NCI-H526 (cell line): ENCODE measurements at regions not wholly inside any gene's neighbourhood (a gene's known extent, or its start where the extent isn't known, plus 50 kb on each side); places are given as distances from the start of the nearest gene placed in this dataset.

Experiments
- DNase-seq, 2 experiments: peaks; one replicate each; lab custom pipeline; 2025; lab: John Stamatoyannopoulos, UW

GRCh38 chr2:23198316-23199114 lies 186.5 kb upstream of the KLHL29 start:
- DNase-seq: no peak

- peak; percentile 0 to 66 for DNase-seq
These were observed 185.7 kb upstream of the KLHL29 start for GRCh38 chr2:23199115-23199918.

GRCh38 chr2:23200068-23200786 lies 184.8 kb upstream of the KLHL29 start:
- no peak for DNase-seq

GRCh38 chr2:23200787-23201114 lies 184.2 kb upstream of the KLHL29 start:
- DNase-seq: no peak

GRCh38 chr2:23203383-23203782 lies 181.6 kb upstream of the KLHL29 start:
- DNase-seq: no peak

- no peak for DNase-seq
These were observed 180.2 kb upstream of the KLHL29 start for GRCh38 chr2:23204685-23205242.

GRCh38 chr2:23206650-23207049 lies 178.3 kb upstream of the KLHL29 start:
- no peak for DNase-seq

- no peak for DNase-seq
These were observed 177.1 kb upstream of the KLHL29 start for GRCh38 chr2:23207871-23208270.

GRCh38 chr2:23208339-23208738 lies 176.6 kb upstream of the KLHL29 start:
- no peak for DNase-seq

- DNase-seq: no peak
These were observed 175.9 kb upstream of the KLHL29 start for GRCh38 chr2:23209059-23209458.

- no peak for DNase-seq
These were observed 172.9 kb upstream of the KLHL29 start for GRCh38 chr2:23211987-23212583.

GRCh38 chr2:23213196-23213595 lies 171.8 kb upstream of the KLHL29 start:
- DNase-seq: no peak

- no peak for DNase-seq
These were observed 170.0 kb upstream of the KLHL29 start for GRCh38 chr2:23215016-23215415.

- DNase-seq: no peak
These were observed 165.3 kb upstream of the KLHL29 start for GRCh38 chr2:23219666-23220065.

- DNase-seq: no peak
These were observed 164.4 kb upstream of the KLHL29 start for GRCh38 chr2:23220513-23221094.

- no peak for DNase-seq
These were observed 163.7 kb upstream of the KLHL29 start for GRCh38 chr2:23221236-23221635.

- DNase-seq: no peak
These were observed 163.1 kb upstream of the KLHL29 start for GRCh38 chr2:23221901-23222300.

- DNase-seq: peak in 1 of 2 experiments; percentile 32
These were observed 154.1 kb upstream of the KLHL29 start for GRCh38 chr2:23230885-23231284.

GRCh38 chr2:23231865-23232264 lies 153.1 kb upstream of the KLHL29 start:
- DNase-seq: no peak

GRCh38 chr2:23235292-23235691 lies 149.7 kb upstream of the KLHL29 start:
- DNase-seq: no peak

- DNase-seq: no peak
These were observed 149.2 kb upstream of the KLHL29 start for GRCh38 chr2:23235736-23236135.

GRCh38 chr2:23237147-23237546 lies 147.8 kb upstream of the KLHL29 start:
- no peak for DNase-seq
